GM23338 (cell line): ENCODE measurements at regions not wholly inside any gene's neighbourhood (a gene's known extent, or its start where the extent isn't known, plus 50 kb on each side); places are given as distances from the start of the nearest gene placed in this dataset.

Experiments
- CTCF ChIP-seq, 2 experiments: fragments of 200-600 bp in 1 of 2; sonication (generic) in 1 of 2; conservative IDR thresholded peaks; 2 replicates each; pipeline versions ENCODE4 v1.5.1 to v1.6.1; 2016 to 2017; ENCODE audit warnings: antibody characterized with exemption in 2 of 2, low read depth in 2 of 2, mild to moderate bottlenecking in 2 of 2, moderate library complexity in 1 of 2
- EZH2 ChIP-seq: fragments of 200-600 bp; sonication (generic); IDR thresholded peaks from one replicate; pipeline ENCODE4 v1.8.0; 2017; ENCODE audit warnings: antibody characterized with exemption, mild to moderate bottlenecking, low read depth; ENCODE audit not compliant: unreplicated experiment
- EZH2phosphoT487 ChIP-seq: fragments of 200-600 bp; sonication (generic); IDR thresholded peaks from one replicate; pipeline ENCODE4 v1.8.1; 2018; ENCODE audit warnings: antibody characterized with exemption; ENCODE audit not compliant: unreplicated experiment
- POLR2AphosphoS5 ChIP-seq: IDR thresholded peaks from 2 replicates; pipeline ENCODE4 v1.6.1; 2016; ENCODE audit warnings: antibody characterized with exemption, low read depth
- REST ChIP-seq: IDR thresholded peaks from one replicate; pipeline ENCODE4 v1.6.1; 2018; ENCODE audit warnings: antibody characterized with exemption; ENCODE audit not compliant: unreplicated experiment
- ZNF114 ChIP-seq: fragments of 250-450 bp; sonication (Bioruptor Pico); IDR thresholded peaks from 2 replicates; pipeline ENCODE4 v1.5.0; 2020; ENCODE audit warnings: mild to moderate bottlenecking, moderate library complexity
- TF ChIP-seq, protein P1 (sequence below): fragments of 250-450 bp; sonication (Bioruptor Pico); IDR thresholded peaks from 2 replicates; pipeline ENCODE4 v1.5.0; 2020; ENCODE audit warnings: mild to moderate bottlenecking, moderate library complexity
- TF ChIP-seq, protein P2 (sequence below): IDR thresholded peaks from 2 replicates; pipeline ENCODE4 v1.6.1; 2016; ENCODE audit warnings: antibody characterized with exemption

DNA sequence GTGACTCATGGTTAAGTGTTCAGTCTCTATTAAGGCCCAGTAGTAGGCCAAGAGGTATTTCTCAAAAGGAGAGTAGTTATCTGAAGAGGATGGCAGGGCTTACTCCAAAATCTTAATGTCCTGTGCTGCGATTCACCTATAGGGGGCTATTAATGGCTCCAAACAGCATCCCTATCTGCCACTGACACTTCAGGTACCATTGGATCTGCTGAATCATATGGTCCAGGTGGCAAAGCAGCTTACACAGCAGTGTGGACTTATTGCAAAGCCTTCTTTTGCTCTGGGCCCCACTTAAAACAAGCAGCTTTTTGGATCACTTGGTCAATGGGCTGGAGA, 60.8 kb upstream of the ATP2B1 start:
- TF ChIP-seq CTCF (conservative IDR thresholded peaks at IDR 0.05; ENCODE audit: low read depth in 2 of 2), result peak; percentile 19 to 32; a peak in 1 of 4 replicates
- TF ChIP-seq REST, result no peak
- TF ChIP-seq POLR2AphosphoS5, result no peak
- TF ChIP-seq EZH2, result no peak
- TF ChIP-seq, protein P1, sequence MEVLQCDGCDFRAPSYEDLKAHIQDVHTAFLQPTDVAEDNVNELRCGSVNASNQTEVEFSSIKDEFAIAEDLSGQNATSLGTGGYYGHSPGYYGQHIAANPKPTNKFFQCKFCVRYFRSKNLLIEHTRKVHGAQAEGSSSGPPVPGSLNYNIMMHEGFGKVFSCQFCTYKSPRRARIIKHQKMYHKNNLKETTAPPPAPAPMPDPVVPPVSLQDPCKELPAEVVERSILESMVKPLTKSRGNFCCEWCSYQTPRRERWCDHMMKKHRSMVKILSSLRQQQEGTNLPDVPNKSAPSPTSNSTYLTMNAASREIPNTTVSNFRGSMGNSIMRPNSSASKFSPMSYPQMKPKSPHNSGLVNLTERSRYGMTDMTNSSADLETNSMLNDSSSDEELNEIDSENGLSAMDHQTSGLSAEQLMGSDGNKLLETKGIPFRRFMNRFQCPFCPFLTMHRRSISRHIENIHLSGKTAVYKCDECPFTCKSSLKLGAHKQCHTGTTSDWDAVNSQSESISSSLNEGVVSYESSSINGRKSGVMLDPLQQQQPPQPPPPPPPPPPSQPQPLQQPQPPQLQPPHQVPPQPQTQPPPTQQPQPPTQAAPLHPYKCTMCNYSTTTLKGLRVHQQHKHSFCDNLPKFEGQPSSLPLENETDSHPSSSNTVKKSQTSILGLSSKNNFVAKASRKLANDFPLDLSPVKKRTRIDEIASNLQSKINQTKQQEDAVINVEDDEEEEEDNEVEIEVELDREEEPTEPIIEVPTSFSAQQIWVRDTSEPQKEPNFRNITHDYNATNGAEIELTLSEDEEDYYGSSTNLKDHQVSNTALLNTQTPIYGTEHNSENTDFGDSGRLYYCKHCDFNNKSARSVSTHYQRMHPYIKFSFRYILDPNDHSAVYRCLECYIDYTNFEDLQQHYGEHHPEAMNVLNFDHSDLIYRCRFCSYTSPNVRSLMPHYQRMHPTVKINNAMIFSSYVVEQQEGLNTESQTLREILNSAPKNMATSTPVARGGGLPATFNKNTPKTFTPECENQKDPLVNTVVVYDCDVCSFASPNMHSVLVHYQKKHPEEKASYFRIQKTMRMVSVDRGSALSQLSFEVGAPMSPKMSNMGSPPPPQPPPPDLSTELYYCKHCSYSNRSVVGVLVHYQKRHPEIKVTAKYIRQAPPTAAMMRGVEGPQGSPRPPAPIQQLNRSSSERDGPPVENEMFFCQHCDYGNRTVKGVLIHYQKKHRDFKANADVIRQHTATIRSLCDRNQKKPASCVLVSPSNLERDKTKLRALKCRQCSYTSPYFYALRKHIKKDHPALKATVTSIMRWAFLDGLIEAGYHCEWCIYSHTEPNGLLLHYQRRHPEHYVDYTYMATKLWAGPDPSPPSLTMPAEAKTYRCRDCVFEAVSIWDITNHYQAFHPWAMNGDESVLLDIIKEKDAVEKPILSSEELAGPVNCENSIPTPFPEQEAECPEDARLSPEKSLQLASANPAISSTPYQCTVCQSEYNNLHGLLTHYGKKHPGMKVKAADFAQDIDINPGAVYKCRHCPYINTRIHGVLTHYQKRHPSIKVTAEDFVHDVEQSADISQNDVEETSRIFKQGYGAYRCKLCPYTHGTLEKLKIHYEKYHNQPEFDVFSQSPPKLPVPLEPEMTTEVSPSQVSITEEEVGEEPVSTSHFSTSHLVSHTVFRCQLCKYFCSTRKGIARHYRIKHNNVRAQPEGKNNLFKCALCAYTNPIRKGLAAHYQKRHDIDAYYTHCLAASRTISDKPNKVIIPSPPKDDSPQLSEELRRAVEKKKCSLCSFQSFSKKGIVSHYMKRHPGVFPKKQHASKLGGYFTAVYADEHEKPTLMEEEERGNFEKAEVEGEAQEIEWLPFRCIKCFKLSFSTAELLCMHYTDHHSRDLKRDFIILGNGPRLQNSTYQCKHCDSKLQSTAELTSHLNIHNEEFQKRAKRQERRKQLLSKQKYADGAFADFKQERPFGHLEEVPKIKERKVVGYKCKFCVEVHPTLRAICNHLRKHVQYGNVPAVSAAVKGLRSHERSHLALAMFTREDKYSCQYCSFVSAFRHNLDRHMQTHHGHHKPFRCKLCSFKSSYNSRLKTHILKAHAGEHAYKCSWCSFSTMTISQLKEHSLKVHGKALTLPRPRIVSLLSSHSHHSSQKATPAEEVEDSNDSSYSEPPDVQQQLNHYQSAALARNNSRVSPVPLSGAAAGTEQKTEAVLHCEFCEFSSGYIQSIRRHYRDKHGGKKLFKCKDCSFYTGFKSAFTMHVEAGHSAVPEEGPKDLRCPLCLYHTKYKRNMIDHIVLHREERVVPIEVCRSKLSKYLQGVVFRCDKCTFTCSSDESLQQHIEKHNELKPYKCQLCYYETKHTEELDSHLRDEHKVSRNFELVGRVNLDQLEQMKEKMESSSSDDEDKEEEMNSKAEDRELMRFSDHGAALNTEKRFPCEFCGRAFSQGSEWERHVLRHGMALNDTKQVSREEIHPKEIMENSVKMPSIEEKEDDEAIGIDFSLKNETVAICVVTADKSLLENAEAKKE, result no peak
- no peak for TF ChIP-seq EZH2phosphoT487
- TF ChIP-seq, protein P2, sequence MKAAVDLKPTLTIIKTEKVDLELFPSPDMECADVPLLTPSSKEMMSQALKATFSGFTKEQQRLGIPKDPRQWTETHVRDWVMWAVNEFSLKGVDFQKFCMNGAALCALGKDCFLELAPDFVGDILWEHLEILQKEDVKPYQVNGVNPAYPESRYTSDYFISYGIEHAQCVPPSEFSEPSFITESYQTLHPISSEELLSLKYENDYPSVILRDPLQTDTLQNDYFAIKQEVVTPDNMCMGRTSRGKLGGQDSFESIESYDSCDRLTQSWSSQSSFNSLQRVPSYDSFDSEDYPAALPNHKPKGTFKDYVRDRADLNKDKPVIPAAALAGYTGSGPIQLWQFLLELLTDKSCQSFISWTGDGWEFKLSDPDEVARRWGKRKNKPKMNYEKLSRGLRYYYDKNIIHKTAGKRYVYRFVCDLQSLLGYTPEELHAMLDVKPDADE, result no peak
- TF ChIP-seq ZNF114 (CRISPR knock-in tag), result no peak
